Urinary bladder (tissue), 3 donors: ENCODE measurements at regions not wholly inside any gene's neighbourhood (a gene's known extent, or its start where the extent isn't known, plus 50 kb on each side); places are given as distances from the start of the nearest gene placed in this dataset.
"Not testable (repeated sequence)": the region's sequence is repeated elsewhere in the genome, so short reads cannot be mapped to it uniquely, and the experiment has no call there.

ENCODE experiments used
- DNase-seq: peaks from one replicate; pipeline ENCODE4 v3.0.0-alpha.2; 2015; ENCODE audit errors: extremely low spot score
- H3K27ac ChIP-seq: one replicate; pipeline ENCODE4 v1.5.1; 2013; ENCODE audit warnings: low read depth, mild to moderate bottlenecking, moderate library complexity
- H3K36me3 ChIP-seq: one replicate; pipeline ENCODE4 v1.6.1; 2013; ENCODE audit warnings: mild to moderate bottlenecking, moderate library complexity; ENCODE audit not compliant: insufficient read depth
- H3K4me1 ChIP-seq: one replicate; pipeline ENCODE4 v1.6.1; 2013; ENCODE audit warnings: mild to moderate bottlenecking, moderate library complexity; ENCODE audit not compliant: insufficient read depth
- H3K4me3 ChIP-seq: one replicate; pipeline ENCODE4 v1.5.1; 2013; ENCODE audit warnings: low read depth, low read length
- WGBS: extraction: QIAGEN DNeasy Blood & Tissue Kit; methylation state at CpG from one replicate; pipeline ENCODE4 v1.1.7; 2013; 5-methylcytosine and 5-hydroxymethylcytosine counted together
- donor health status: healthy with polysubstance abuse.
- donor health status: healthy.

GRCh38 chr12:75953312-75953906 lies 78.2 kb downstream of the PHLDA1 start:
- no peak overlapping the region for H3K27ac ChIP-seq
- no peak for DNase-seq
- 62% methylated on average over 5 of the region's 5 CpGs for WGBS

GRCh38 chr12:75951399-75952278 lies 79.9 kb downstream of the PHLDA1 start:
- WGBS: 65% methylated on average over 4 of the region's 4 CpGs
- H3K4me1 ChIP-seq: no peaks in the 10 kb centered on the region
- no peak overlapping the region for H3K27ac ChIP-seq
- no peak for DNase-seq
- no peak overlapping the region for H3K4me3 ChIP-seq
- no peaks in the 10 kb centered on the region for H3K36me3 ChIP-seq

More at GRCh38 chr12:75953312-75953906, 78.2 kb downstream of the PHLDA1 start:
- Histone ChIP-seq H3K4me3 (no peak overlapping the region), H3K4me1 (no peaks in the 10 kb centered on the region), H3K36me3 (no peaks in the 10 kb centered on the region)

- Histone ChIP-seq H3K36me3 (no peaks in the 10 kb centered on the region), H3K27ac (no peak overlapping the region), H3K4me1 (no peaks in the 10 kb centered on the region), H3K4me3 (no peak overlapping the region)
- 97% methylated on average over 4 of the region's 4 CpGs for WGBS
- no peak for DNase-seq
These were observed 84.3 kb downstream of the PHLDA1 start for GRCh38 chr12:75947156-75947723.

DNA sequence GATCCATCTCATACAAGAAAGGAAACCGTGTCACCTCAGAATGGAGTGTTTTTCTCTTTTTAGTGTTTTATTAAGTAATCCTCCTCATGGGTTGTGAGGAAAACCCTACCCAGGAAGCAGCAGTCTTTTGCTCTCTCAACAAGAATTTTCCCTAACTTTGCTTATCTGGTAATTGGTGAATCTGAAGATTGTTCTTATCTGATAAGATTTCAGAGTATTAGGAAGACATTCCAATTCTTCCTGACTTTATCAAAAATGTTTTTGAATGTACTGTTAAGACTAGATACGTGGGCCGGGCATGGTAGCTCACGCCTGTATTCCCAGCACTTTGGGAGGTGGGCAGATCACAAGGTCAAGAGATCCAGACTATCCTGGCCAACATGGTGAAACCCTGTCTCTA lies 86.0 kb downstream of the PHLDA1 start:
- H3K27ac ChIP-seq: no peak overlapping the region
- H3K4me3 ChIP-seq: no peak overlapping the region
- no peak for DNase-seq
- no peaks in the 10 kb centered on the region for H3K4me1 ChIP-seq
- WGBS: 89% methylated on average over 4 of the region's 4 CpGs
- H3K36me3 ChIP-seq: no peaks in the 10 kb centered on the region

- Histone ChIP-seq H3K4me3 (no peak overlapping the region), H3K27ac (no peak overlapping the region), H3K36me3 (no peaks in the 10 kb centered on the region), H3K4me1 (no peaks in the 10 kb centered on the region)
- WGBS: 95% methylated on average over 4 of the region's 4 CpGs
- no peak for DNase-seq
These were observed 86.6 kb downstream of the PHLDA1 start for GRCh38 chr12:75944905-75945432.

DNA sequence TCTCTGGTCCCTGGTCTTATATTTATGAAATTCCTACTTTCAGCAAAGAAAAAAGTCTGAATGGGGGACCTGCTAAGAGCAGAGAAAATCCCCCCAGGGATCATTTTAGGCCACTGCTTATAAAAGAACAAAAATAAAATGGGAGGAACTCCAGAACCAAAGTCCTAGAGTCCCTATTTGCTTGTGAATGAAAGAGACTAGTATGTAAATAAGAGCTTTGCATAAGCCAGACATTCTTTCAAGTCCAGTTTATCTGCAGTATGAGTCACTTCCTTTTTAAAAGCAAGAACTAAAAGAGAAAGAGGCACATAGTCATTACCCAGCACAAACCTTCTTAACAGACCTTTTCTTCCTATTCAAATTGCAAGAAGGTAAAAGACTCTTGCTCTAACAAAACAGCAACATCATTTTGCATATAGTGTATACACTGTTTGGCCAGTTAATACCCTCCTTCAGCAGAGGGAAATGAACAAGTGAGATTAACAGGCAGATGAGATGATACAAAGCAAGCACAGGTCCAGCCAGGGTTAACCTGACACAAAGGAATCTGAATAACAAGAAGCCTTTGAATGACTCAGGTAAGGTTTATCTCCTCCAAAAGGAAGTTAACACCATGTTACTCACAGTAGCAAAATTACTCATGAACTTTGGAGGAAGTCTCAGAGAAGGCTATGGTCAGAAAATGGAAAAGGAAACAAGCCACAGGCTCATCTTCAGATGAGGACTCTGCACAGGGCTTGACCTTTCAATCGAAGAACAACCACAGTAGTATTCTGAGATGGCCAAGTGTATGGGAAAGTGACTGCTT lies 87.3 kb downstream of the PHLDA1 start:
- no peak overlapping the region for H3K4me3 ChIP-seq
- 60% methylated on average over 1 of the region's 1 CpG for WGBS
- peak overlapping the region; percentile 47 for H3K27ac ChIP-seq
- DNase-seq: no peak
- H3K4me1 ChIP-seq: no peaks in the 10 kb centered on the region
- no peaks in the 10 kb centered on the region for H3K36me3 ChIP-seq

DNA sequence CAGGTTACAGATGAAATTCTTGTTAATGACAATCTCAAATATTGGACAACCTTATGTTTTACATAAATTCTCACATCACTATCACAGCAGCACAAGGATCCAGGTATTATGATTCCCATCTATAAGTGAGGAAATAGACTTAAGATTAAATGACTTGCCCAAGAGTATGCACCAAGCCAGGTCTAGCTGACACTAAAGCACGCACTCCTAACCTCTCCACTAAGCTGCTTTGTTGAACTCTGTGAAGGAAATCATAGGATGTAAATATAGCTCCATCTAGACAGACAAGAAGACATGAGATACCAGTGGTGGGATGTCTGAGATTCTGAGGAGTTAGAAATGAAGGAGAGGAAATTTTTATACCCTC lies 87.9 kb downstream of the PHLDA1 start:
- 78% methylated on average over 1 of the region's 1 CpG for WGBS
- Histone ChIP-seq H3K4me3 (no peak overlapping the region), H3K4me1 (no peaks in the 10 kb centered on the region), H3K27ac (no peak overlapping the region), H3K36me3 (no peaks in the 10 kb centered on the region)
- DNase-seq: no peak

DNA sequence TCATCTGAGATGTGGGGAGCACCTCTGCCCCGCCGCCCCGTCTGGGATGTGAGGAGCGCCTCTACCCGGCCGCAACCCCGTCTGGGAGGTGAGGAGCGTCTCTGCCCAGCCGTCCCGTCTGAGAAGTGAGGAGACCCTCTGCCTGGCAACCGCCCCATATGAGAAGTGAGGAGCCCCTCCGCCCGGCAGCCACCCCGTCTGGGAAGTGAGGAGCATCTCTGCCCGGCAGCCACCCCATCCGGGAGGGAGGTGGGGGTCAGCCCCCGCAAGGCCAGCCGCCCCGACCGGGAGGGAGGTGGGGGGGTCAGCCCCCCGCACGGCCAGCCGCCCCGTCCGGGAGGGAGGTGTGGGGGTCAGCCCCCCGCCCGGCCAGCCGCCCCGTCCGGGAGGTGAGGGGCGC lies 89.9 kb downstream of the PHLDA1 start:
- not testable (repeated sequence) for H3K4me3 ChIP-seq, H3K4me1 ChIP-seq, H3K36me3 ChIP-seq, DNase-seq, H3K27ac ChIP-seq
- WGBS: 96% methylated on average over 25 of the region's 31 CpGs

DNA sequence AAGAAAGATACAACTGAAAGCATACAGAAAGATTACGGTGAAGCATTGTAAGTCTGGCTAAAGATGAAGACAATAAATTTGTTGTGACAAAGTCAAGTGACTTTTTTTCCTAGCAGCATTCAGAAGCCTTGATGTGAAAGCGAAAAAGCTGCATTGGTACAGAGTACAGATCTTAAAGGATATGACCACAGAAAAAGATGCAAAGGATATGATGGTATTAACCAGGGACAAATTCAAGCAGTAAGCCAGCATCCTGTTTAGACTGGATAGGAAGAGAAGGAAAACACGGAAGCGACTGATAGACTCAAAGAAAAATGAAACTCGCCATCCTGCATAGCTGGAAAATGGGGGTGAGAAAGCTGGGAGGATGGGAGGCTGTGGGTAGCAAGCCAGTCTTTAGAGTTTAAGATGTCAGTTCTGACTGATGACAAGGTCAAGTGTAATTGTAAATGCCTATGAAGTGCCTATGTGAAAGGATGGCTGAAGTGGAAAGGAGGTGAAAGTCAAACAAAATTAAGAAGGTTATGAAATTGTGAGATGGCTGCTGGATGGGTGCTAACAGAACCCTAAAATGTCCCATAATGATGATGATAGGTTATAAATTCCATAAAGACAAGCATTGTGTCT lies 92.4 kb downstream of the PHLDA1 start:
- Histone ChIP-seq H3K27ac (no peak overlapping the region), H3K4me3 (no peak overlapping the region)
- WGBS: 80% methylated on average over 5 of the region's 5 CpGs

GRCh38 chr12:75938189-75938588 lies 93.4 kb downstream of the PHLDA1 start:
- Histone ChIP-seq H3K4me1 (no peaks in the 10 kb centered on the region), H3K27ac (no peak overlapping the region), H3K4me3 (no peak overlapping the region), H3K36me3 (no peaks in the 10 kb centered on the region)
- DNase-seq: no peak
- WGBS: 88% methylated on average over 2 of the region's 2 CpGs

More for the DNA sequence above, 92.4 kb downstream of the PHLDA1 start:
- no peak for DNase-seq
- H3K36me3 ChIP-seq: no peaks in the 10 kb centered on the region
- H3K4me1 ChIP-seq: no peaks in the 10 kb centered on the region

DNA sequence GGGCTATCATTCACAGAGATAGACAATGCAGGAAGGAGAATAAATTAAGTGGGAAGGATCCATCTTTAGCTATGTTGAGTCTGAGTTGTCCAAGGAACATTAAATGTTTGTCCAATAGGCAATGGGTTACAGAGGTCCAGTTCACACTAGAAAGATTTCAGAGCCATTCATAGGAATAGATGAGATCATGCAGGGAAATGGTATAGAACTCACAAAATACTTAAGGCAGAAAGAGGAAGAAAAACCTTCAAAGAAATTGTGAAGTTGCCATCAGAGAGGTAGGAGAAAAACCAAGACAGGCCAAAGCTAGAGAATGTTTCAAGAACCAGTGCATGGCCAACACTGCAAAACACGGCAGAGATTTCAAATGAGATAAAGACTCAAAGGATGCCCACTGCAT lies 94.1 kb downstream of the PHLDA1 start:
- DNase-seq: no peak
- H3K4me3 ChIP-seq: no peak overlapping the region
- no peak overlapping the region for H3K27ac ChIP-seq
- WGBS: 66% methylated on average over 1 of the region's 1 CpG
- H3K36me3 ChIP-seq: no peaks in the 10 kb centered on the region
- no peaks in the 10 kb centered on the region for H3K4me1 ChIP-seq

GRCh38 chr12:75936515-75937440 lies 94.8 kb downstream of the PHLDA1 start:
- H3K36me3 ChIP-seq: no peaks in the 10 kb centered on the region
- no peak for DNase-seq
- no peak overlapping the region for H3K4me3 ChIP-seq
- no peaks in the 10 kb centered on the region for H3K4me1 ChIP-seq
- no peak overlapping the region for H3K27ac ChIP-seq
- WGBS: 88% methylated on average over 5 of the region's 5 CpGs
